WTC11 (cell line): ENCODE measurements at regions not wholly inside any gene's neighbourhood (a gene's known extent, or its start where the extent isn't known, plus 50 kb on each side); places are given as distances from the start of the nearest gene placed in this dataset.

Experiments used
- ATAC-seq: fragments of 200-7000 bp; cut with Tn5 transposase; 2 replicates; pipeline ENCODE4 v1.10.0; 2021; ENCODE audit warnings: mild to moderate bottlenecking, moderate library complexity
- CTCF ChIA-PET: fragments of 300-600 bp; sonication (Branson Sonifier 250); formaldehyde crosslinking; loops from one replicate; lab custom pipeline; 2021; ENCODE audit warnings: antibody characterized with exemption; lab: Charles Lee
- POLR2A ChIA-PET: fragments of 350-600 bp; sonication (Branson Sonifier 250); formaldehyde crosslinking; loops from one replicate; lab custom pipeline; 2021; ENCODE audit warnings: antibody characterized with exemption; lab: Charles Lee
- DNase-seq: peaks from one replicate; pipeline ENCODE4 v3.0.0; 2021; ENCODE audit warnings: low spot score
- H3K27ac Mint-ChIP-seq: 2 replicates; pipeline ENCODE4 v1.8.0; 2021; ENCODE audit warnings: mixed read lengths
- H3K27me3 Mint-ChIP-seq: 2 replicates; pipeline ENCODE4 v1.8.0; 2021; ENCODE audit warnings: low read depth, mild to moderate bottlenecking, moderate library complexity, mixed read lengths
- H3K36me3 Mint-ChIP-seq: 2 replicates; pipeline ENCODE4 v1.8.0; 2021; ENCODE audit warnings: mixed read lengths
- H3K4me1 Mint-ChIP-seq: 2 replicates; pipeline ENCODE4 v1.8.0; 2022; ENCODE audit warnings: mixed read lengths
- H3K4me3 Mint-ChIP-seq: 2 replicates; pipeline ENCODE4 v1.8.0; 2021; ENCODE audit warnings: mild to moderate bottlenecking, moderate library complexity, mixed read lengths
- H3K9me3 Mint-ChIP-seq: 2 replicates; pipeline ENCODE4 v1.8.0; 2021; ENCODE audit warnings: mixed read lengths
- ELF4 ChIP-seq: sonication (generic); formaldehyde crosslinking; IDR thresholded peaks from 2 replicates; pipeline ENCODE4 v1.8.1; 2022; ENCODE audit warnings: low read depth, mild to moderate bottlenecking, moderate library complexity, missing genetic modification reagents
- ESRRA ChIP-seq: sonication (generic); formaldehyde crosslinking; IDR thresholded peaks from 2 replicates; pipeline ENCODE4 v1.8.1; 2022; ENCODE audit warnings: mild to moderate bottlenecking, missing genetic modification reagents, borderline replicate concordance
- FOXK1 ChIP-seq: sonication (generic); formaldehyde crosslinking; IDR thresholded peaks from 2 replicates; pipeline ENCODE4 v1.8.0; 2022; ENCODE audit warnings: mild to moderate bottlenecking, moderate library complexity, missing genetic modification reagents
- FOXP1 ChIP-seq: sonication (generic); formaldehyde crosslinking; IDR thresholded peaks from 2 replicates; pipeline ENCODE4 v1.8.0; 2022; ENCODE audit warnings: missing genetic modification reagents, mild to moderate bottlenecking, moderate library complexity, borderline replicate concordance
- GRHL2 ChIP-seq: fragments of 250-450 bp; sonication (Bioruptor Pico); IDR thresholded peaks from 2 replicates; pipeline ENCODE4 v1.8.0; 2022; ENCODE audit warnings: mild to moderate bottlenecking, moderate library complexity; ENCODE audit not compliant: insufficient replicate concordance, severe bottlenecking
- NFYB ChIP-seq: sonication (generic); formaldehyde crosslinking; conservative IDR thresholded peaks from 2 replicates; pipeline ENCODE4 v1.8.0; 2022; ENCODE audit warnings: low read depth, missing genetic modification reagents
- OVOL2 ChIP-seq: fragments of 250-450 bp; sonication (Bioruptor Pico); IDR thresholded peaks from 2 replicates; pipeline ENCODE4 v1.9.0; 2021; ENCODE audit warnings: mild to moderate bottlenecking, borderline replicate concordance
- SOX15 ChIP-seq: fragments of 250-450 bp; sonication (Bioruptor Pico); IDR thresholded peaks from 2 replicates; pipeline ENCODE4 v1.9.0; 2021; ENCODE audit warnings: mild to moderate bottlenecking
- ZBTB21 ChIP-seq: sonication (generic); formaldehyde crosslinking; IDR thresholded peaks from 2 replicates; pipeline ENCODE4 v1.8.1; 2023; ENCODE audit warnings: mild to moderate bottlenecking, missing genetic modification reagents, borderline replicate concordance
- ZNF232 ChIP-seq: sonication (generic); formaldehyde crosslinking; IDR thresholded peaks from 2 replicates; pipeline ENCODE4 v1.8.0; 2022; ENCODE audit warnings: mild to moderate bottlenecking, missing genetic modification reagents
- ZNF423 ChIP-seq: fragments of 250-450 bp; sonication (Bioruptor Pico); IDR thresholded peaks from 2 replicates; pipeline ENCODE4 v2.1.2; 2022; ENCODE audit warnings: mild to moderate bottlenecking, moderate library complexity
- TF ChIP-seq, protein P1 (sequence below): fragments of 250-450 bp; sonication (Bioruptor Pico); conservative IDR thresholded peaks from 2 replicates; pipeline ENCODE4 v1.9.0; 2021; ENCODE audit warnings: mild to moderate bottlenecking
- TF ChIP-seq, protein P2 (sequence below): sonication (generic); formaldehyde crosslinking; IDR thresholded peaks from 2 replicates; pipeline ENCODE4 v1.8.0; 2022; ENCODE audit warnings: mild to moderate bottlenecking, missing genetic modification reagents
- TF ChIP-seq, protein P3 (sequence below): sonication (generic); formaldehyde crosslinking; IDR thresholded peaks from 2 replicates; pipeline ENCODE4 v1.8.1; 2022; ENCODE audit warnings: low read depth, mild to moderate bottlenecking, moderate library complexity, missing genetic modification reagents, borderline replicate concordance
- TF ChIP-seq, protein P4 (sequence below): sonication (generic); formaldehyde crosslinking; IDR thresholded peaks from 2 replicates; pipeline ENCODE4 v1.8.1; 2023; ENCODE audit warnings: mild to moderate bottlenecking, missing genetic modification reagents

DNA sequence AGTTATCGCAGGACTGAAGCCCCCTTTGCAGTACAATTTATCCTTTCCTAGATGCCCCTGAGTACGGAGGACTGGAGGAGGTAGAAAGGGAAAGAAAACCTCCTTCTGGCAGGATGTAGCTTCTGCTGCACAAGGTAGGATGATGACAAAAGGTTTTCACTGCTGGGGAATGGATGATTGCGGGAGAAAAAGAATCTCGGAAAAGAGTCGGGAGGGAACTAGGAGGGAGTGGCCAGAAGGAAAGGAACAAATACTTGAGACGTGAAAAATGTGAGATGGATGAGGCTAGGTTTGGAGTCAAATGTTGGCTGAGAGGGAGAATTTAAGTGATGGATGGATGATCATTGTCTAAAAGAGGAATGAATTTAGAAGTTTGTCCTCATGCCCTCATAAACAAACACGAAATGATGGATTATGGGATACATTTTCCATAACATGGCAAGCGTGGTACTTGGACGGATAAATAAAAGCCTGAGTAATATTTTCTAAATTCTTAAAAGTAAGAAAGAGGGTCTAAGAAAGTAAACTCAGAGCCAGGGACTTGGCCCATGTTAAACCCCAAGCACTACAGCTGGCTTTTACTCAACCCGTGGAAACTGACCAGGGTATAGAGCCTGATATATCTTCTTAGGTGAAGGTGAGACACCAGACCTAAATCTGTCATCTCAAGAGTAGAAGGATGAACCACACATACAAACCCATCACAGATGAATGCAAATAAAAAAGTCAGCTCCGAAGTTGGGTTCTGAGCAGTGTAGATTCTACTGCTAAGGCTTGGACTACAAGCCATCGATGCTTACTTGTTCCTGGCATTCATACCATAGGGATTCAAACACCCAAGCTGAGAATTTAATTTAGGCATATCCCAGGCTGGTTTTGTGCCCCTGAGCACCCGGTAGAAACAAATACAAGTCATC lies 72.4 kb downstream of the HFE start (continued):
- TF ChIP-seq, protein P1, sequence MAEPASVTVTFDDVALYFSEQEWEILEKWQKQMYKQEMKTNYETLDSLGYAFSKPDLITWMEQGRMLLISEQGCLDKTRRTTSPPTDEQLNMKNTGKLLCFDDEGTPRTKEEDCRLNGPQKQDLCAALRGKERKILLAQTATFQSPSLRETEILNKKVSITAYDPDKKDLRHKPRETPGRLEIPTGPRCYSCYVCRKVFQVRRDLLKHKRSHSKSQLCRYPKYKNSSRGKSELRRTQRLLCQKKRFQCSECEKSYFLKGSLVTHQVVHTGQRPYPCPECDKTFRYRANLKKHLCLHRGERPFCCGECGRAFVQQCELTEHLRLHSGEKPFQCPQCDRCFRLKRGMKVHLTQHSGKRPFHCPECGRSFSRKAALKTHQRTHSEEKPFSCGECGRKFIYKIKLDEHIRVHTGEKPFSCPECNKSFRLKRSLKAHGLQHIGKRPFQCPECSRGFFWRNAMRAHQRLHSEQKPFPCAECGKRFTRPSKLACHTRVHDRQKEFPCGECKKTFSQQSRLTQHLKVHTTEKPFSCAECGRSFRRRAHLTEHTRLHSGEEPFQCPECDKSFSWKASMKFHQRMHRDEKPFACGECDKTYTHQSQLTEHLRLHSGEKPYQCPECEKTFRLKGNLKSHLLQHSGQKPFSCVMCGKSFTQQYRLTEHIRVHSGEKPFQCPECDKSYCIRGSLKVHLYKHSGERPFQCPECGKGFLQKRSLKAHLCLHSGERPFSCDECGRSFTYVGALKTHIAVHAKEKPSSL (CRISPR knock-in tag) = 0 out of 2 replicates have a peak, but pooled peaks have one; percentile 20

DNA sequence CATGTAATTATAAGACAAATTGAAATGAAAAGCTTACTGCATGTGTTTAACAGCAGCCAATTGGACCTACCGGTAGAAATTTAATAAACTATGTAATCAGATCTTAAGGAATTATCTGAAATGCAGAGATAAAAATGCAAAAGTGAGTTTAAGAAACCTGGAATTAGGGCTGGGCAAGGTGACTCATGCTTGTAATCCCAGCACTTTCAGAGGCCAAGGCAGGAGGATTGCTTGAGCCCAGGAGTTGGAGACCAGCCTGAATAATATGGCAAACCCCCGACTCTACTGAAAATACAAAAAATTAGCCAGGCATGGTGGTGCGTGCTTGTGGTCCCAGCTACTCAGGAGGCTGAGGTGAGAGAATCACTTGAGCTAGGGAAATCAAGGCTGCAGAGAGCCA lies 74.1 kb downstream of the HFE start:
- no peaks in the 10 kb centered on the region for H3K9me3 Mint-ChIP-seq
- peak overlapping the region; percentile 70 for H3K27ac Mint-ChIP-seq
- peaks cover 18% of the 10 kb centered on the region for H3K4me1 Mint-ChIP-seq
- TF ChIP-seq ZBTB21 (CRISPR knock-in tag) (no peak), FOXK1 (CRISPR knock-in tag) (no peak), ELF4 (CRISPR knock-in tag) (no peak), FOXP1 (CRISPR knock-in tag) (no peak), OVOL2 (CRISPR knock-in tag) (no peak), GRHL2 (CRISPR knock-in tag) (no peak), ZNF423 (no peak), ZNF232 (CRISPR knock-in tag) (no peak), ESRRA (CRISPR knock-in tag) (no peak)
- TF ChIP-seq, protein P2, sequence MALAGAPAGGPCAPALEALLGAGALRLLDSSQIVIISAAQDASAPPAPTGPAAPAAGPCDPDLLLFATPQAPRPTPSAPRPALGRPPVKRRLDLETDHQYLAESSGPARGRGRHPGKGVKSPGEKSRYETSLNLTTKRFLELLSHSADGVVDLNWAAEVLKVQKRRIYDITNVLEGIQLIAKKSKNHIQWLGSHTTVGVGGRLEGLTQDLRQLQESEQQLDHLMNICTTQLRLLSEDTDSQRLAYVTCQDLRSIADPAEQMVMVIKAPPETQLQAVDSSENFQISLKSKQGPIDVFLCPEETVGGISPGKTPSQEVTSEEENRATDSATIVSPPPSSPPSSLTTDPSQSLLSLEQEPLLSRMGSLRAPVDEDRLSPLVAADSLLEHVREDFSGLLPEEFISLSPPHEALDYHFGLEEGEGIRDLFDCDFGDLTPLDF (CRISPR knock-in tag) = no peak
- TF ChIP-seq, all 79 proteins: peak for 0
- no peak for DNase-seq
- ChIA-PET CTCF (interaction anchor here (1.0 kb wide), 1 partner anchor 15 kb away, joined by 3 read pairs; no protein-coding TSS in a partner anchor), POLR2A (interaction anchor here (0.6 to 8.3 kb wide), 8 partner anchors 22 to 1897 kb away, joined by 3 to 563 read pairs (median 47); a partner anchor contains a TSS)
- H3K27me3 Mint-ChIP-seq = peaks cover 3% of the 10 kb centered on the region; the same call in 1 of the 2 replicates
- no peak for ATAC-seq
- H3K36me3 Mint-ChIP-seq = peaks cover 16% of the 10 kb centered on the region
- H3K4me3 Mint-ChIP-seq = no peak overlapping the region

DNA sequence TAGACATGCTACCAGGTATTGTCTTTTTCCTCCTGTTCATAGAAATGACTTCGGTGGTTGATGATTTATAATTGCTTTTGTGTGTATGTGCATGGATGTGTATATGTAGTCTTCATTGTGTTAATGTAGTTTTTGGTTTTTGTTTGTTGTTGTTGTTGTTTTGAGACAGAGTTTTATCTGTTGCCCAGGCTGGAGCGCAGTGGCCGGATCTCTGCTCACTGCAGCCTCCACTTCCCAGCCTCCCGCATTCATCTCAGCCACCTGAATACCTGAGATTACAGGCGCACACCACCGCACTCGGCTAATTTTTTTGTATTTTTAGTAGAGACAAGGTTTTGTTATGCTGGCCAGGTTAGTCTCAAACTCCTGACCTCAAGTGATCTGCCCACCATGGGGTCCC lies 75.2 kb downstream of the HFE start:
- DNase-seq = no peak
- ChIA-PET POLR2A (interaction anchor here (1.2 to 8.3 kb wide), 3 partner anchors 25 to 1896 kb away, joined by 3 to 563 read pairs (median 96); a partner anchor contains a TSS), CTCF (interaction anchor here (1.0 kb wide), 1 partner anchor 13 kb away, joined by 3 read pairs; no protein-coding TSS in a partner anchor)
- no peak overlapping the region for H3K4me3 Mint-ChIP-seq
- no peaks in the 10 kb centered on the region for H3K9me3 Mint-ChIP-seq
- H3K27me3 Mint-ChIP-seq = peaks cover 3% of the 10 kb centered on the region; the same call in 1 of the 2 replicates
- TF ChIP-seq SOX15 (CRISPR knock-in tag) (no peak), NFYB (CRISPR knock-in tag) (no peak), ESRRA (CRISPR knock-in tag) (no peak)
- TF ChIP-seq, protein P3, sequence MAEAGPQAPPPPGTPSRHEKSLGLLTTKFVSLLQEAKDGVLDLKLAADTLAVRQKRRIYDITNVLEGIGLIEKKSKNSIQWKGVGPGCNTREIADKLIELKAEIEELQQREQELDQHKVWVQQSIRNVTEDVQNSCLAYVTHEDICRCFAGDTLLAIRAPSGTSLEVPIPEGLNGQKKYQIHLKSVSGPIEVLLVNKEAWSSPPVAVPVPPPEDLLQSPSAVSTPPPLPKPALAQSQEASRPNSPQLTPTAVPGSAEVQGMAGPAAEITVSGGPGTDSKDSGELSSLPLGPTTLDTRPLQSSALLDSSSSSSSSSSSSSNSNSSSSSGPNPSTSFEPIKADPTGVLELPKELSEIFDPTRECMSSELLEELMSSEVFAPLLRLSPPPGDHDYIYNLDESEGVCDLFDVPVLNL (CRISPR knock-in tag) = no peak
- TF ChIP-seq, protein P4, sequence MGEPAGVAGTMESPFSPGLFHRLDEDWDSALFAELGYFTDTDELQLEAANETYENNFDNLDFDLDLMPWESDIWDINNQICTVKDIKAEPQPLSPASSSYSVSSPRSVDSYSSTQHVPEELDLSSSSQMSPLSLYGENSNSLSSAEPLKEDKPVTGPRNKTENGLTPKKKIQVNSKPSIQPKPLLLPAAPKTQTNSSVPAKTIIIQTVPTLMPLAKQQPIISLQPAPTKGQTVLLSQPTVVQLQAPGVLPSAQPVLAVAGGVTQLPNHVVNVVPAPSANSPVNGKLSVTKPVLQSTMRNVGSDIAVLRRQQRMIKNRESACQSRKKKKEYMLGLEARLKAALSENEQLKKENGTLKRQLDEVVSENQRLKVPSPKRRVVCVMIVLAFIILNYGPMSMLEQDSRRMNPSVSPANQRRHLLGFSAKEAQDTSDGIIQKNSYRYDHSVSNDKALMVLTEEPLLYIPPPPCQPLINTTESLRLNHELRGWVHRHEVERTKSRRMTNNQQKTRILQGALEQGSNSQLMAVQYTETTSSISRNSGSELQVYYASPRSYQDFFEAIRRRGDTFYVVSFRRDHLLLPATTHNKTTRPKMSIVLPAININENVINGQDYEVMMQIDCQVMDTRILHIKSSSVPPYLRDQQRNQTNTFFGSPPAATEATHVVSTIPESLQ (CRISPR knock-in tag) = no peak
- TF ChIP-seq, all 79 proteins: peak for 0
- peaks cover 13% of the 10 kb centered on the region for H3K36me3 Mint-ChIP-seq
- peaks cover 18% of the 10 kb centered on the region for H3K4me1 Mint-ChIP-seq
- no peak overlapping the region for H3K27ac Mint-ChIP-seq
- no peak for ATAC-seq
